Loucy (cell line): ENCODE measurements at regions not wholly inside any gene's neighbourhood (a gene's known extent, or its start where the extent isn't known, plus 50 kb on each side); places are given as distances from the start of the nearest gene placed in this dataset.
A peak's percentile ranks its signal among the peaks of the same experiment; 100 is the strongest.

ENCODE experiments used
- H2AFZ ChIP-seq: fragments of 200-600 bp; sonication (generic); 2 replicates; pipeline ENCODE4 v1.6.0; 2016; ENCODE audit warnings: antibody characterized with exemption, mild to moderate bottlenecking, low read length, moderate library complexity
- H3F3A ChIP-seq: fragments of 200-600 bp; 2 replicates; pipeline ENCODE4 v1.6.0; 2016; ENCODE audit warnings: antibody characterized with exemption, low read depth, mild to moderate bottlenecking
- H3K27me3 ChIP-seq: fragments of 200-600 bp; sonication (generic); 2 replicates; pipeline ENCODE4 v1.6.1; 2014; ENCODE audit warnings: low read length, mild to moderate bottlenecking; ENCODE audit not compliant: insufficient read depth, poor library complexity, severe bottlenecking
- H3K36me3 ChIP-seq: fragments of 200-600 bp; sonication (generic); 2 replicates; pipeline ENCODE4 v1.6.1; 2016; ENCODE audit warnings: low read length; ENCODE audit not compliant: insufficient read depth
- H3K4me1 ChIP-seq: fragments of 200-600 bp; sonication (generic); 2 replicates; pipeline ENCODE4 v1.5.1; 2014; ENCODE audit warnings: low read length, mild to moderate bottlenecking; ENCODE audit not compliant: insufficient read depth, poor library complexity, severe bottlenecking
- H3K4me2 ChIP-seq: fragments of 200-600 bp; sonication (generic); 2 replicates; pipeline ENCODE4 v1.6.0; 2014; ENCODE audit warnings: antibody characterized with exemption, low read length, low read depth, mild to moderate bottlenecking; ENCODE audit not compliant: poor library complexity, severe bottlenecking
- H3K4me3 ChIP-seq: fragments of 200-600 bp; sonication (generic); 2 replicates; pipeline ENCODE4 v1.5.1; 2014; ENCODE audit warnings: low read length, mild to moderate bottlenecking, mixed read lengths; ENCODE audit not compliant: poor library complexity, severe bottlenecking
- H3K79me2 ChIP-seq: fragments of 200-600 bp; sonication (generic); 2 replicates; pipeline ENCODE4 v1.6.1; 2014; ENCODE audit warnings: low read length; ENCODE audit not compliant: insufficient read depth
- H3K9ac ChIP-seq: fragments of 200-600 bp; sonication (generic); 2 replicates; pipeline ENCODE4 v1.6.0; 2014; ENCODE audit warnings: mild to moderate bottlenecking, low read depth, low read length, moderate library complexity; ENCODE audit not compliant: poor library complexity, severe bottlenecking
- H3K9me2 ChIP-seq: fragments of 200-600 bp; sonication (generic); replicated peaks from 2 replicates; pipeline ENCODE4 v1.6.1; 2016; ENCODE audit warnings: low read depth, low read length, mixed read lengths
- H3K9me3 ChIP-seq: fragments of 200-600 bp; sonication (generic); 2 replicates; pipeline ENCODE4 v1.6.1; 2014; ENCODE audit warnings: mild to moderate bottlenecking, antibody characterized with exemption, low read length, low read depth; ENCODE audit not compliant: insufficient read depth
- H4K20me1 ChIP-seq: fragments of 200-600 bp; sonication (generic); 2 replicates; pipeline ENCODE4 v1.6.0; 2014; ENCODE audit warnings: antibody characterized with exemption, low read length, mild to moderate bottlenecking; ENCODE audit not compliant: insufficient read depth, poor library complexity, severe bottlenecking
- CTCF ChIP-seq: fragments of 200-600 bp; sonication (generic); conservative IDR thresholded peaks from 2 replicates; pipeline ENCODE4 v1.5.1; 2014; ENCODE audit warnings: mild to moderate bottlenecking, antibody characterized with exemption, low read length
- EZH2phosphoT487 ChIP-seq: fragments of 200-600 bp; IDR thresholded peaks from 2 replicates; pipeline ENCODE4 v1.6.1; 2018; ENCODE audit warnings: antibody characterized with exemption, mild to moderate bottlenecking, moderate library complexity, borderline replicate concordance

- H3K4me2 ChIP-seq = no peak overlapping the region
- H2AFZ ChIP-seq = no peak overlapping the region
- H3K4me3 ChIP-seq = no peak overlapping the region
- H3K79me2 ChIP-seq = no peaks in the 10 kb centered on the region
- no peak overlapping the region for H3K9ac ChIP-seq
- no peaks in the 10 kb centered on the region for H3F3A ChIP-seq
- H3K9me2 ChIP-seq = no peaks in the 10 kb centered on the region
- TF ChIP-seq EZH2phosphoT487 = no peak
- TF ChIP-seq CTCF = no peak
- no peaks in the 10 kb centered on the region for H3K27me3 ChIP-seq
- H3K9me3 ChIP-seq = no peaks in the 10 kb centered on the region
- no peaks in the 10 kb centered on the region for H4K20me1 ChIP-seq
- H3K36me3 ChIP-seq = no peaks in the 10 kb centered on the region
- H3K4me1 ChIP-seq = no peaks in the 10 kb centered on the region
Observed at GRCh38 chrX:66766318-66766717, 127.4 kb upstream of the EDA2R start.

GRCh38 chrX:66760651-66761050 lies 121.8 kb upstream of the EDA2R start:
- Histone ChIP-seq H3K27me3 (no peaks in the 10 kb centered on the region), H3K4me3 (no peak overlapping the region)

GRCh38 chrX:66756717-66757116 lies 117.8 kb upstream of the EDA2R start:
- Histone ChIP-seq H2AFZ (no peak overlapping the region), H3K27me3 (no peaks in the 10 kb centered on the region), H4K20me1 (no peaks in the 10 kb centered on the region), H3K4me2 (no peak overlapping the region), H3K4me1 (no peaks in the 10 kb centered on the region), H3F3A (no peaks in the 10 kb centered on the region), H3K9ac (no peak overlapping the region), H3K9me3 (no peaks in the 10 kb centered on the region), H3K9me2 (no peaks in the 10 kb centered on the region), H3K79me2 (no peaks in the 10 kb centered on the region), H3K4me3 (no peak overlapping the region), H3K36me3 (no peaks in the 10 kb centered on the region)
- TF ChIP-seq CTCF (no peak), EZH2phosphoT487 (no peak)

More at GRCh38 chrX:66760651-66761050, 121.8 kb upstream of the EDA2R start:
- no peak overlapping the region for H2AFZ ChIP-seq
- no peak overlapping the region for H3K4me2 ChIP-seq
- no peaks in the 10 kb centered on the region for H3K79me2 ChIP-seq
- H3K4me1 ChIP-seq = no peaks in the 10 kb centered on the region
- no peaks in the 10 kb centered on the region for H3F3A ChIP-seq
- no peaks in the 10 kb centered on the region for H4K20me1 ChIP-seq
- TF ChIP-seq EZH2phosphoT487 (no peak), CTCF (peak; percentile 31; the same call in 1 of the 2 replicates)
- H3K36me3 ChIP-seq = no peaks in the 10 kb centered on the region
- no peak overlapping the region for H3K9ac ChIP-seq
- H3K9me2 ChIP-seq = no peaks in the 10 kb centered on the region
- H3K9me3 ChIP-seq = no peaks in the 10 kb centered on the region
